ENCODE measurements at regions not wholly inside any gene's neighbourhood (a gene's known extent, or its start where the extent isn't known, plus 50 kb on each side); places are given as distances from the start of the nearest gene placed in this dataset.

- TF ChIP-seq POLR2AphosphoS5 (IDR thresholded peaks at IDR 0.05) (no peak), POLR2A (IDR thresholded peaks at IDR 0.05) (no peak), CTCF (IDR thresholded peaks at IDR 0.05 in 8 of 11, conservative IDR thresholded peaks at IDR 0.05 in 3 of 11) (no peak)
Observed at GRCh38 chr12:38153737-38154061, 162.9 kb upstream of the ALG10B start.

Measured in spleen (tissue), 7 donors.